Gastroesophageal sphincter (tissue), 3 donors: ENCODE measurements at regions not wholly inside any gene's neighbourhood (a gene's known extent, or its start where the extent isn't known, plus 50 kb on each side); places are given as distances from the start of the nearest gene placed in this dataset.

Experiments used
- CTCF ChIP-seq, 4 experiments: fragments of 200-600 bp in 2 of 4; fragments of 450-650 bp in 2 of 4; sonication (generic) in 1 of 4; IDR thresholded peaks; one replicate each; pipeline ENCODE4 v1.5.1; 2017 to 2019; ENCODE audit warnings: antibody characterized with exemption in 4 of 4, mild to moderate bottlenecking in 2 of 4, moderate library complexity in 2 of 4
- POLR2A ChIP-seq, 2 donors: fragments of 450-650 bp; IDR thresholded peaks; one replicate each; pipeline ENCODE4 v1.6.1; 2017; ENCODE audit warnings: antibody characterized with exemption in 2 of 2, mild to moderate bottlenecking in 2 of 2, moderate library complexity in 1 of 2

DNA sequence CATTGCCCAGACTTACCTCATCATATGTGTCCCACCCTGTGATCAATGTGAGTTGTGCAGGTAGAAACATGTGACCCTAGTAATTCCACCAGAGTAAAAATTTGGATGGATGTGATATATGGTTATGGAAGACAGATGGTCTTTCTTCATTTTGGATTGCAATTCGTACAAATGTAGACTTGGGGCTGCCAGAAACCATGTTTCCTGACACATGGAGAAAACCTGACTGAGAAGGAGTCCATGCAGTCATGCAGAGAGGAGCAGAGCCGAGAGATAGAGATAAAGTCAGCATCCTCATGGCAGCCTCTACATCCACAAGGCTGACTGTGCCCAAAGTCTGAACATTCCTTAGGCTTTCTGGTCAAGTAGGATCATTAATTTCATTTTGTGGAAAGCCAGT is 678.1 kb upstream of the KIRREL3 start:
- no peak for TF ChIP-seq CTCF (IDR thresholded peaks at IDR 0.05)
- no peak for TF ChIP-seq POLR2A (IDR thresholded peaks at IDR 0.05)
